Motor neuron (in vitro differentiated cells): ENCODE measurements at regions not wholly inside any gene's neighbourhood (a gene's known extent, or its start where the extent isn't known, plus 50 kb on each side); places are given as distances from the start of the nearest gene placed in this dataset.
A peak's percentile ranks its signal among the peaks of the same experiment; 100 is the strongest.
"Not testable (repeated sequence)": the region's sequence is repeated elsewhere in the genome, so short reads cannot be mapped to it uniquely, and the experiment has no call there.

Source experiments
- ATAC-seq, 8 experiments: fragments of 200-7000 bp; cut with Tn5 transposase; replicated peaks in 6 of 8; 2 replicates each; pipeline ENCODE4 v1.8.0; 2021; ENCODE audit warnings: mild to moderate bottlenecking in 8 of 8, moderate library complexity in 8 of 8
- H3K27ac ChIP-seq, 2 donors: fragments of 250-450 bp; sonication (Bioruptor Pico); 2 replicates each; pipeline ENCODE4 v1.9.0; 2021; ENCODE audit warnings: antibody characterized with exemption in 2 of 2, mild to moderate bottlenecking in 2 of 2, moderate library complexity in 1 of 2
- H3K4me1 ChIP-seq, 2 donors: fragments of 250-450 bp; sonication (Bioruptor Pico); replicated peaks in 1 of 2; 2 replicates each; pipeline ENCODE4 v1.6.1; 2021; ENCODE audit warnings: antibody characterized with exemption in 2 of 2, mild to moderate bottlenecking in 2 of 2, moderate library complexity in 1 of 2
- H3K4me3 ChIP-seq, 5 donors: fragments of 250-450 bp; sonication (Bioruptor Pico); 2 replicates each; pipeline ENCODE4 v1.9.0; 2021; ENCODE audit warnings: antibody characterized with exemption in 5 of 5, mild to moderate bottlenecking in 5 of 5, moderate library complexity in 4 of 5
- WGBS, 10 experiments: fragments of 450-650 bp; shearing (Covaris generic); methylation state at CpG; one replicate each; pipeline ENCODE4 v1.0.0; 2022; 5-methylcytosine and 5-hydroxymethylcytosine counted together
- in situ Hi-C, 9 experiments: fragments of 400-800 bp; cut with MboI; loops; one replicate each; pipeline ENCODE4 v1.15.0; 2021; ENCODE audit warnings: low sequenced_read_pairs in 9 of 9, low pct_unique_long_range_greater_than_20kb in 2 of 9; ENCODE audit not compliant: unreplicated experiment in 9 of 9

GRCh38 chr3:69688400-69688799, 50.9 kb upstream of the MITF start:
- Histone ChIP-seq H3K27ac (no peak overlapping the region), H3K4me1 (no peaks in the 10 kb centered on the region), H3K4me3 (no peak overlapping the region)
- ATAC-seq = no peak
- in situ Hi-C loops = loop anchor here in 2 of 9 experiments (25.0 kb wide), 2 partner anchors 99 to 249 kb away; no protein-coding TSS in a partner anchor
- 40 to 100% (median 82%) methylated on average over 1 of the region's 1 CpG; no CpG with 5 or more reads in 4 of the 10 experiments for WGBS, 10 experiments

GRCh38 chr3:69687641-69688040, 51.6 kb upstream of the MITF start:
- Histone ChIP-seq H3K27ac (no peak overlapping the region), H3K4me3 (no peak overlapping the region), H3K4me1 (no peaks in the 10 kb centered on the region)
- in situ Hi-C loops = loop anchor here in 2 of 9 experiments (25.0 kb wide), 2 partner anchors 100 to 250 kb away; no protein-coding TSS in a partner anchor
- 21 to 100% (median 63%) methylated on average over 1 to 5 of the region's 5 CpGs; no CpG with 5 or more reads in 3 of the 10 experiments for WGBS, 10 experiments
- ATAC-seq = no peak

- no peak for ATAC-seq
- in situ Hi-C loops = loop anchor here in 2 of 9 experiments (25.0 kb wide), 2 partner anchors 101 to 251 kb away; no protein-coding TSS in a partner anchor
- Histone ChIP-seq H3K4me3 (no peak overlapping the region), H3K4me1 (no peaks in the 10 kb centered on the region), H3K27ac (no peak overlapping the region)
- 50 to 100% (median 93%) methylated on average over 1 to 3 of the region's 3 CpGs; no CpG with 5 or more reads in 1 of the 10 experiments for WGBS, 10 experiments
Measured at GRCh38 chr3:69686056-69686455, 53.2 kb upstream of the MITF start.

- ATAC-seq = no peak
- Histone ChIP-seq H3K4me3 (no peak overlapping the region), H3K27ac (no peak overlapping the region), H3K4me1 (no peaks in the 10 kb centered on the region)
- 39 to 100% (median 88%) methylated on average over 1 to 2 of the region's 2 CpGs; no CpG with 5 or more reads in 1 of the 10 experiments for WGBS, 10 experiments
- in situ Hi-C loops = loop anchor here in 2 of 9 experiments (25.0 kb wide), 2 partner anchors 103 to 253 kb away; no protein-coding TSS in a partner anchor
Measured at GRCh38 chr3:69684309-69684961, 54.8 kb upstream of the MITF start.

GRCh38 chr3:69683082-69683806, 56.0 kb upstream of the MITF start:
- in situ Hi-C loops = loop anchor here in 2 of 9 experiments (25.0 kb wide), 2 partner anchors 104 to 254 kb away; no protein-coding TSS in a partner anchor
- no peak overlapping the region for H3K4me3 ChIP-seq
- 0 to 42% (median 28%) methylated on average over 1 to 4 of the region's 4 CpGs for WGBS, 10 experiments
- ATAC-seq = peak in 2 of 8 experiments; percentile 45 to 80
- H3K27ac ChIP-seq = no peak overlapping the region
- no peaks in the 10 kb centered on the region for H3K4me1 ChIP-seq

- not testable (repeated sequence) for H3K4me1 ChIP-seq, ATAC-seq, H3K27ac ChIP-seq, H3K4me3 ChIP-seq
- in situ Hi-C loops = loop anchor here in 3 of 9 experiments (10.0 to 25.0 kb wide), 3 partner anchors 110 to 523 kb away; no protein-coding TSS in a partner anchor
- WGBS, 10 experiments = 80 to 94% methylated on average over 1 to 3 of the region's 30 CpGs; no CpG with 5 or more reads in 8 of the 10 experiments
Measured at GRCh38 chr3:69677456-69677855, 61.8 kb upstream of the MITF start.

GRCh38 chr3:69675786-69676530, 63.3 kb upstream of the MITF start:
- peaks cover 0 to 5% of the 10 kb centered on the region in 2 donors for H3K4me1 ChIP-seq
- ATAC-seq = peak in 3 of 8 experiments; percentile 28 to 63 (median 34)
- H3K27ac ChIP-seq = no peak overlapping the region
- no peak overlapping the region for H3K4me3 ChIP-seq
- in situ Hi-C loops = loop anchor here in 3 of 9 experiments (10.0 to 25.0 kb wide), 3 partner anchors 111 to 521 kb away; no protein-coding TSS in a partner anchor
- 25 to 80% (median 58%) methylated on average over 1 to 4 of the region's 6 CpGs for WGBS, 10 experiments

- Histone ChIP-seq H3K27ac (no peak overlapping the region), H3K4me1 (peaks cover 0 to 5% of the 10 kb centered on the region in 2 donors), H3K4me3 (no peak overlapping the region)
- WGBS, 10 experiments = 46 to 100% (median 85%) methylated on average over 1 to 3 of the region's 3 CpGs; no CpG with 5 or more reads in 1 of the 10 experiments
- peak in 2 of 8 experiments; percentile 91 to 95 for ATAC-seq
- in situ Hi-C loops = loop anchor here (10.0 to 25.0 kb wide), 7 partner anchors 113 to 520 kb away; no protein-coding TSS in a partner anchor
Measured at GRCh38 chr3:69674752-69675151, 64.5 kb upstream of the MITF start.

GRCh38 chr3:69671082-69671952, 67.9 kb upstream of the MITF start:
- H3K4me3 ChIP-seq = no peak overlapping the region
- in situ Hi-C loops = loop anchor here (10.0 to 25.0 kb wide), 5 partner anchors 209 to 517 kb away; no protein-coding TSS in a partner anchor
- ATAC-seq = peak in 2 of 8 experiments; percentile 24 to 54
- WGBS, 10 experiments = 0 to 66% (median 43%) methylated on average over 3 to 6 of the region's 6 CpGs
- H3K4me1 ChIP-seq = peaks cover 0 to 5% of the 10 kb centered on the region in 2 donors
- H3K27ac ChIP-seq = no peak overlapping the region

GRCh38 chr3:69669070-69669469, 70.2 kb upstream of the MITF start:
- H3K4me1 ChIP-seq = peaks cover 12 to 15% of the 10 kb centered on the region in 2 donors
- no peak for ATAC-seq
- H3K27ac ChIP-seq = no peak overlapping the region
- no peak overlapping the region for H3K4me3 ChIP-seq
- in situ Hi-C loops = loop anchor here in 8 of 9 experiments (25.0 kb wide), 4 partner anchors 207 to 507 kb away; no protein-coding TSS in a partner anchor
- 29 to 86% (median 56%) methylated on average over 1 to 3 of the region's 3 CpGs; no CpG with 5 or more reads in 2 of the 10 experiments for WGBS, 10 experiments

GRCh38 chr3:69665026-69665737, 74.1 kb upstream of the MITF start:
- peak overlapping the region in 1 of 2 donors; percentile 7 for H3K27ac ChIP-seq
- WGBS, 10 experiments = 0 to 58% (median 13%) methylated on average over 1 to 3 of the region's 4 CpGs; no CpG with 5 or more reads in 6 of the 10 experiments

More at GRCh38 chr3:69665026-69665737, 74.1 kb upstream of the MITF start:
- Histone ChIP-seq H3K4me1 (peaks cover 12 to 15% of the 10 kb centered on the region in 2 donors), H3K4me3 (no peak overlapping the region)
- in situ Hi-C loops = loop anchor here in 8 of 9 experiments (25.0 kb wide), 4 partner anchors 203 to 503 kb away; no protein-coding TSS in a partner anchor
- peak; percentile 39 to 100 (median 98) for ATAC-seq
